ENCODE measurements at regions not wholly inside any gene's neighbourhood (a gene's known extent, or its start where the extent isn't known, plus 50 kb on each side); places are given as distances from the start of the nearest gene placed in this dataset.

DNA sequence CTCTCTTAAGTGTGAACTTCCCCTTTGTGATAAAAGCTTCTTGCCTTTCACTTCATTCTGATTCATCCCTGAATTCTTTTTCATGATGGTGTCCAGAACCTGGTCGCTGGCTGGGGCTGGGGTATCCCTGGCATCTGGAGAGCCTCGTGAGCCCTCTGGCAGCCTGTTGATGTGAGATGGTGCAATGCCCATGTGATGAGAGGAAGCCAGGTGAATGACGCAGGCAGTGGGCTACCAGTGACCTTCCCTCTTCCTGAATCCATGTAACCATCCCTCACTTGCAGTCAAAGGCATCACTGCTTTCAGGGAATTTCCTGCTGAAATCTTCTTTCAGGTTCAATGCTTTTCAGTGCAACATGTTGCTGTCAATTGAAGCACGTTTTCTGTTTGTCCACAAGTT lies 158.6 kb upstream of the SLC10A2 start:
- no peak for DNase-seq (ENCODE audit: low spot score in 2 of 2)
- intact Hi-C loops (cut with DNase I; ENCODE audit: low total_unique reads) = no loop called here
- TF ChIP-seq POLR2A (IDR thresholded peaks at IDR 0.05) = no peak
- TF ChIP-seq, protein P1, sequence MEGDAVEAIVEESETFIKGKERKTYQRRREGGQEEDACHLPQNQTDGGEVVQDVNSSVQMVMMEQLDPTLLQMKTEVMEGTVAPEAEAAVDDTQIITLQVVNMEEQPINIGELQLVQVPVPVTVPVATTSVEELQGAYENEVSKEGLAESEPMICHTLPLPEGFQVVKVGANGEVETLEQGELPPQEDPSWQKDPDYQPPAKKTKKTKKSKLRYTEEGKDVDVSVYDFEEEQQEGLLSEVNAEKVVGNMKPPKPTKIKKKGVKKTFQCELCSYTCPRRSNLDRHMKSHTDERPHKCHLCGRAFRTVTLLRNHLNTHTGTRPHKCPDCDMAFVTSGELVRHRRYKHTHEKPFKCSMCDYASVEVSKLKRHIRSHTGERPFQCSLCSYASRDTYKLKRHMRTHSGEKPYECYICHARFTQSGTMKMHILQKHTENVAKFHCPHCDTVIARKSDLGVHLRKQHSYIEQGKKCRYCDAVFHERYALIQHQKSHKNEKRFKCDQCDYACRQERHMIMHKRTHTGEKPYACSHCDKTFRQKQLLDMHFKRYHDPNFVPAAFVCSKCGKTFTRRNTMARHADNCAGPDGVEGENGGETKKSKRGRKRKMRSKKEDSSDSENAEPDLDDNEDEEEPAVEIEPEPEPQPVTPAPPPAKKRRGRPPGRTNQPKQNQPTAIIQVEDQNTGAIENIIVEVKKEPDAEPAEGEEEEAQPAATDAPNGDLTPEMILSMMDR (IDR thresholded peaks at IDR 0.05) = no peak
- 74 to 82% methylated on average over 4 of the region's 4 CpGs for WGBS, 2 donors
- no peak overlapping the region for H3K4me3 ChIP-seq (ENCODE audit: low read depth, poor library complexity, severe bottlenecking)

DNA sequence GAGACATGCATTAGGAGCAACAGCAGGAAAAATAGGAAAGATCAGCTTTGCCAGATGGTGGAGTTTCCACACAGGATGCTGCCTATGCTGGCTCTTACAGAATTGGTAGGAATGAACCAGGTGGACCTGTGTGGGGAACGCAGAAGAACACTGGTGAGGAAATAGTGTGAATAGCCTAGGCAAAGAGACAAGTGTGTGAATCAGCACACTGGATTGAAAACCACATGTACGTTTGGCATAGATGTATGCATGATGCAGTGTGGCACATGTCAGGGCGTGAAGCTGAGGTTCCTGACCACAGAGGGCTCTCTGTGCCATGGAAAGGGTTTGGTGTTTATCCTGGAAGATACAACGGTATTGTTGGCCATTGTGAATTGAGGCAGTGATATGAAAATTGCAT lies 156.5 kb upstream of the SLC10A2 start:
- DNase-seq (ENCODE audit: low spot score in 2 of 2) = peak in 1 of 2 donors; percentile 15
- no peak overlapping the region for H3K4me3 ChIP-seq (ENCODE audit: low read depth, poor library complexity, severe bottlenecking)
- no peak for TF ChIP-seq POLR2A (IDR thresholded peaks at IDR 0.05)
- TF ChIP-seq, protein P1 (IDR thresholded peaks at IDR 0.05) = no peak
- WGBS, 2 donors = 38 to 40% methylated on average over 4 of the region's 4 CpGs
- intact Hi-C loops (cut with DNase I; ENCODE audit: low total_unique reads) = no loop called here

DNA sequence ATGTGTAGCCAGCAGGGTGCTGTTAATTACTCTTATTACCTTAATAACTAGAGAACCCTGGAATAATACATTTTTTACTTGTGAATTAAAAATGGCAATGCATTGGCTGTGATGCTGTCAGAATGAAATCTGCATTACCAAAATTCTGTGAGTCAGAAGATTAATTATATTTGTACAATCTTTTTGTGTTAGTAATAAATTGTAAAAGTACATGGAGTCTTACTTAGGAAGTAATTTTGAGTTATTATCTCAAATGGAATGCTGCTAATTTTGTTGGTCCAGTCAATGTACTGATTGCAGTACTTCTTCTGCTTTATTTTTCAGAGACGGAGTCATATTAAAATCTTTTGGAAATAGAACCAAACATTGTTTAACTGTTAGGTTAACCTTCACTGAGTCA lies 152.0 kb upstream of the SLC10A2 start:
- no peak overlapping the region for H3K4me3 ChIP-seq (ENCODE audit: low read depth, poor library complexity, severe bottlenecking)
- WGBS, 2 donors = 52 to 59% methylated on average over 1 of the region's 1 CpG
- intact Hi-C loops (cut with DNase I; ENCODE audit: low total_unique reads) = no loop called here
- no peak for DNase-seq (ENCODE audit: low spot score in 2 of 2)
- TF ChIP-seq, protein P1 (IDR thresholded peaks at IDR 0.05) = no peak
- TF ChIP-seq POLR2A (IDR thresholded peaks at IDR 0.05) = no peak

DNA sequence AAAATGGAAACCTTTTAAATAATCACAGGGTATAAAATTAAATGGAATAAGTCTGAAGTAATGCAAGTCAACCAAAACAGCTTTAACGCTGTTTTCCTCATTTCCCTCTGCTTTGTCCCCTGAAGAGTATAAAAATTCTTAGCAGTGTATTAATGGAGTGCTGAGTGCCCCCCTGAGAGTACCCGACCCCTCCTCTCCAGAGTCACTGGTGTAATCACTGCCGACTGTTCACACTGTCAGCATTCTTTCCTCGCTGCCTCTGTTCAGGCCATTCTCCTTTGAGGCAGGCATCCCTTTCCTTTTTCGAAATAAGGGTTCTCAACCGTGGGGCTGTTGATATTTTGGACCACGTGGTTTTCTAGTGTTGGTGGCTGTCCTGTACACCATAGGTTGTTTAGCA lies 146.9 kb upstream of the SLC10A2 start:
- H3K4me3 ChIP-seq (ENCODE audit: low read depth, poor library complexity, severe bottlenecking) = no peak overlapping the region
- 53 to 55% methylated on average over 7 of the region's 7 CpGs for WGBS, 2 donors
- no peak for DNase-seq (ENCODE audit: low spot score in 2 of 2)
- intact Hi-C loops (cut with DNase I; ENCODE audit: low total_unique reads) = no loop called here
- TF ChIP-seq, protein P1 (IDR thresholded peaks at IDR 0.05) = no peak
- TF ChIP-seq POLR2A (IDR thresholded peaks at IDR 0.05) = no peak

DNA sequence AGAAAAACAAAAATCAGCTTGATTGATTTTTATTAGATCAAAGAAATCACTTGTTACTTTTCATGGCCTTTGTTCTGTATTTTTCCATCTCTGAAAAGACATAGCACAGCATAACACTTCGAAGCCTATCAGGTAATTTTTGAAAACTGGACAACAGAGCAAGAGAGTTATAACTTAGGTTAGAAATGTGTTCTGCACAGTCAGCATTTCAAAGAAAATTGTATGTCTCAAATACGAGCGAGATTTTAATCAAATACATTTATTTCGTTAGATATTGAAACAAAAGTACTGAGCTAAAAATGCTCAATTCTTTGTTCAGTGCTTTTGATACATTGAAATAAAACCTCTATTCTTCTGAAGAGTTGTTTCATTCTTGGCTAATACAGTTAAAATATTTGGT lies 144.1 kb upstream of the SLC10A2 start:
- intact Hi-C loops (cut with DNase I; ENCODE audit: low total_unique reads) = no loop called here
- H3K4me3 ChIP-seq (ENCODE audit: low read depth, poor library complexity, severe bottlenecking) = no peak overlapping the region
- 66 to 86% methylated on average over 4 of the region's 4 CpGs for WGBS, 2 donors
- TF ChIP-seq, protein P1 (IDR thresholded peaks at IDR 0.05) = no peak
- no peak for TF ChIP-seq POLR2A (IDR thresholded peaks at IDR 0.05)
- no peak for DNase-seq (ENCODE audit: low spot score in 2 of 2)

DNA sequence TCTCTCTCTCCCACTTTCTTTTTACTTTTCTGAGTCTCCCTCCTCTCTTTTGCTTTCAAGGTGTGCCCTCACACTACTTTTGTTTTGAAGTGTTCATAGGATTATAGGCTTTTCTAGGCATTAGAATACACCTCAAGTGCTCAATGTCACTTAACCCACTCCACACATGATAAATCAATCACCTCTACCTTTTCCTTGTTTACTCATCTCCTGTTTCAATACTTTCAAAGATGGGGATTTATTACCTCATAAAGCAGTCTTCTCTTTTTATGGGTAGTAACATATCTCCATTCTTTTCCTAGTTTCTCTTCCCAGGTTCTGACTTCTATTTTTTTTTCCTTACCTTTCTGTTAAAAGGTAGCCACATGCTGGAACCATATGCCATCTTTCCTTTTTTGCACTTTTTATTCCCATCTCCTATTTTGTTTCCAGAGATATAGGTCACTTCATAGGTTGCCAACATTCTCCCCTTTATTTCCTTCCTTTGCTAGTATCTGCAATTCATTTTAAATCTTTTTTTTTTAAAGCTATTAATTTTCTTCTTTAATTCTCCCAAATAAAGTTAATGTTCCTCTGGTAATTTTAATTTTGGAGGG lies 137.6 kb upstream of the SLC10A2 start:
- TF ChIP-seq, protein P1 (IDR thresholded peaks at IDR 0.05) = no peak
- no peak for TF ChIP-seq POLR2A (IDR thresholded peaks at IDR 0.05)
- H3K4me3 ChIP-seq (ENCODE audit: low read depth, poor library complexity, severe bottlenecking) = no peak overlapping the region
- DNase-seq (ENCODE audit: low spot score in 2 of 2) = no peak
- intact Hi-C loops (cut with DNase I; ENCODE audit: low total_unique reads) = no loop called here

Data from lower leg skin (tissue), 4 donors.